Inflammatory macrophage treated with lipopolysaccharide for 4 hours (primary cell): ENCODE measurements at regions not wholly inside any gene's neighbourhood (a gene's known extent, or its start where the extent isn't known, plus 50 kb on each side); places are given as distances from the start of the nearest gene placed in this dataset.

ENCODE experiments used
- DNase-seq: peaks from one replicate; pipeline ENCODE4 v3.0.0-alpha.2; 2020

- no peak for DNase-seq
Observed at GRCh38 chr9:633461-633860, 208.0 kb upstream of the DMRT1 start.

- DNase-seq: peak; percentile 30
Observed at GRCh38 chr9:636931-637591, 204.4 kb upstream of the DMRT1 start.

GRCh38 chr9:638152-638551 is 203.3 kb upstream of the DMRT1 start:
- peak; percentile 26 for DNase-seq

- peak; percentile 41 for DNase-seq
Observed at GRCh38 chr9:642014-642413, 199.5 kb upstream of the DMRT1 start.

GRCh38 chr9:643966-644365 is 197.5 kb upstream of the DMRT1 start:
- DNase-seq: no peak

GRCh38 chr9:647522-647921 is 194.0 kb upstream of the DMRT1 start:
- no peak for DNase-seq

GRCh38 chr9:649128-650074 is 192.1 kb upstream of the DMRT1 start:
- no peak for DNase-seq

- peak; percentile 33 for DNase-seq
Observed at GRCh38 chr9:650362-650761, 191.1 kb upstream of the DMRT1 start.

- no peak for DNase-seq
Observed at GRCh38 chr9:651371-651770, 190.1 kb upstream of the DMRT1 start.

GRCh38 chr9:652914-653313 is 188.6 kb upstream of the DMRT1 start:
- peak; percentile 69 for DNase-seq

GRCh38 chr9:653421-653820 is 188.1 kb upstream of the DMRT1 start:
- no peak for DNase-seq

GRCh38 chr9:653856-654387 is 187.6 kb upstream of the DMRT1 start:
- no peak for DNase-seq

GRCh38 chr9:655875-656274 is 185.6 kb upstream of the DMRT1 start:
- no peak for DNase-seq

GRCh38 chr9:656926-657568 is 184.4 kb upstream of the DMRT1 start:
- DNase-seq: peak; percentile 60

GRCh38 chr9:659286-659685 is 182.2 kb upstream of the DMRT1 start:
- no peak for DNase-seq

- DNase-seq: no peak
Observed at GRCh38 chr9:660227-660626, 181.3 kb upstream of the DMRT1 start.

- no peak for DNase-seq
Observed at GRCh38 chr9:663541-663940, 178.0 kb upstream of the DMRT1 start.

- DNase-seq: no peak
Observed at GRCh38 chr9:665296-665695, 176.2 kb upstream of the DMRT1 start.

- DNase-seq: no peak
Observed at GRCh38 chr9:671997-672396, 169.5 kb upstream of the DMRT1 start.

- no peak for DNase-seq
Observed at GRCh38 chr9:672851-673250, 168.6 kb upstream of the DMRT1 start.

- no peak for DNase-seq
Observed at GRCh38 chr9:673264-673965, 168.1 kb upstream of the DMRT1 start.

- DNase-seq: no peak
Observed at GRCh38 chr9:673966-674526, 167.5 kb upstream of the DMRT1 start.
